ENCODE measurements at regions not wholly inside any gene's neighbourhood (a gene's known extent, or its start where the extent isn't known, plus 50 kb on each side); places are given as distances from the start of the nearest gene placed in this dataset.
"Not testable (repeated sequence)": the region's sequence is repeated elsewhere in the genome, so short reads cannot be mapped to it uniquely, and the experiment has no call there.

GRCh38 chr3:145906301-145906700, 254.7 kb downstream of the PLOD2 start:
- H3K9me3 Mint-ChIP-seq = no peaks in the 10 kb centered on the region
- no peak overlapping the region for H3K4me3 Mint-ChIP-seq
- DNase-seq (no peak), ATAC-seq (no peak)
- no peaks in the 10 kb centered on the region for H3K27me3 Mint-ChIP-seq (ENCODE audit: low read depth)
- no peaks in the 10 kb centered on the region for H3K36me3 Mint-ChIP-seq (ENCODE audit: insufficient read depth)
- no peaks in the 10 kb centered on the region for H3K4me1 Mint-ChIP-seq (ENCODE audit: low read depth)

GRCh38 chr3:145906755-145907154, 254.2 kb downstream of the PLOD2 start:
- no peak for DNase-seq
- ATAC-seq = no peak
- H3K27me3 Mint-ChIP-seq (ENCODE audit: low read depth) = no peaks in the 10 kb centered on the region
- H3K4me1 Mint-ChIP-seq (ENCODE audit: low read depth) = no peaks in the 10 kb centered on the region
- H3K9me3 Mint-ChIP-seq = no peaks in the 10 kb centered on the region
- H3K4me3 Mint-ChIP-seq = no peak overlapping the region
- no peaks in the 10 kb centered on the region for H3K36me3 Mint-ChIP-seq (ENCODE audit: insufficient read depth)

- Mint-ChIP-seq H3K9me3 (no peaks in the 10 kb centered on the region), H3K36me3 (ENCODE audit: insufficient read depth) (no peaks in the 10 kb centered on the region), H3K4me1 (ENCODE audit: low read depth) (no peaks in the 10 kb centered on the region), H3K4me3 (no peak overlapping the region), H3K27me3 (ENCODE audit: low read depth) (no peaks in the 10 kb centered on the region)
- ATAC-seq = no peak
- no peak for DNase-seq
Measured at GRCh38 chr3:145911016-145911415, 250.0 kb downstream of the PLOD2 start.

GRCh38 chr3:145915787-145916186, 245.2 kb downstream of the PLOD2 start:
- ATAC-seq (no peak), DNase-seq (no peak)
- Mint-ChIP-seq H3K4me1 (ENCODE audit: low read depth) (no peaks in the 10 kb centered on the region), H3K4me3 (no peak overlapping the region), H3K36me3 (ENCODE audit: insufficient read depth) (no peaks in the 10 kb centered on the region), H3K27me3 (ENCODE audit: low read depth) (no peaks in the 10 kb centered on the region), H3K9me3 (peaks cover 4% of the 10 kb centered on the region)

- H3K36me3 Mint-ChIP-seq (ENCODE audit: insufficient read depth); ATAC-seq; H3K27me3 Mint-ChIP-seq (ENCODE audit: low read depth); DNase-seq; H3K4me1 Mint-ChIP-seq (ENCODE audit: low read depth); H3K4me3 Mint-ChIP-seq: not testable (repeated sequence)
- H3K9me3 Mint-ChIP-seq = peaks cover 13% of the 10 kb centered on the region
Measured at GRCh38 chr3:145927736-145928135, 233.2 kb downstream of the PLOD2 start.

GRCh38 chr3:145936971-145937370, 224.0 kb downstream of the PLOD2 start:
- ATAC-seq (no peak), DNase-seq (no peak)
- no peak overlapping the region for H3K4me3 Mint-ChIP-seq
- no peaks in the 10 kb centered on the region for H3K36me3 Mint-ChIP-seq (ENCODE audit: insufficient read depth)
- H3K4me1 Mint-ChIP-seq (ENCODE audit: low read depth) = no peaks in the 10 kb centered on the region
- H3K27me3 Mint-ChIP-seq (ENCODE audit: low read depth) = no peaks in the 10 kb centered on the region
- H3K9me3 Mint-ChIP-seq = no peaks in the 10 kb centered on the region

- H3K9me3 Mint-ChIP-seq = no peaks in the 10 kb centered on the region
- ATAC-seq (no peak), DNase-seq (no peak)
- H3K27me3 Mint-ChIP-seq (ENCODE audit: low read depth) = no peaks in the 10 kb centered on the region
- no peaks in the 10 kb centered on the region for H3K4me1 Mint-ChIP-seq (ENCODE audit: low read depth)
- H3K36me3 Mint-ChIP-seq (ENCODE audit: insufficient read depth) = no peaks in the 10 kb centered on the region
- no peak overlapping the region for H3K4me3 Mint-ChIP-seq
Measured at GRCh38 chr3:145939431-145939830, 221.6 kb downstream of the PLOD2 start.

- peaks cover 2% of the 10 kb centered on the region for H3K9me3 Mint-ChIP-seq
- no peaks in the 10 kb centered on the region for H3K4me1 Mint-ChIP-seq (ENCODE audit: low read depth)
- DNase-seq (no peak), ATAC-seq (no peak)
- H3K27me3 Mint-ChIP-seq (ENCODE audit: low read depth) = no peaks in the 10 kb centered on the region
- H3K36me3 Mint-ChIP-seq (ENCODE audit: insufficient read depth) = no peaks in the 10 kb centered on the region
- H3K4me3 Mint-ChIP-seq = no peak overlapping the region
Measured at GRCh38 chr3:145942052-145942451, 218.9 kb downstream of the PLOD2 start.

GRCh38 chr3:145943952-145944351, 217.0 kb downstream of the PLOD2 start:
- ATAC-seq (no peak), DNase-seq (no peak)
- H3K9me3 Mint-ChIP-seq = peaks cover 4% of the 10 kb centered on the region
- no peaks in the 10 kb centered on the region for H3K27me3 Mint-ChIP-seq (ENCODE audit: low read depth)
- no peak overlapping the region for H3K4me3 Mint-ChIP-seq
- H3K4me1 Mint-ChIP-seq (ENCODE audit: low read depth) = no peaks in the 10 kb centered on the region
- H3K36me3 Mint-ChIP-seq (ENCODE audit: insufficient read depth) = no peaks in the 10 kb centered on the region

GRCh38 chr3:145951441-145951840, 209.5 kb downstream of the PLOD2 start:
- Mint-ChIP-seq H3K4me3 (no peak overlapping the region), H3K36me3 (ENCODE audit: insufficient read depth) (no peaks in the 10 kb centered on the region), H3K27me3 (ENCODE audit: low read depth) (no peaks in the 10 kb centered on the region), H3K4me1 (ENCODE audit: low read depth) (no peaks in the 10 kb centered on the region), H3K9me3 (peaks cover 4% of the 10 kb centered on the region)
- ATAC-seq (no peak), DNase-seq (no peak)

- Mint-ChIP-seq H3K4me1 (ENCODE audit: low read depth) (no peaks in the 10 kb centered on the region), H3K36me3 (ENCODE audit: insufficient read depth) (no peaks in the 10 kb centered on the region), H3K9me3 (no peaks in the 10 kb centered on the region), H3K27me3 (ENCODE audit: low read depth) (no peaks in the 10 kb centered on the region), H3K4me3 (no peak overlapping the region)
- ATAC-seq = no peak
- DNase-seq = no peak
Measured at GRCh38 chr3:145952536-145952935, 208.4 kb downstream of the PLOD2 start.

GRCh38 chr3:145953316-145953715, 207.7 kb downstream of the PLOD2 start:
- H3K27me3 Mint-ChIP-seq (ENCODE audit: low read depth) = no peaks in the 10 kb centered on the region
- no peaks in the 10 kb centered on the region for H3K4me1 Mint-ChIP-seq (ENCODE audit: low read depth)
- no peaks in the 10 kb centered on the region for H3K36me3 Mint-ChIP-seq (ENCODE audit: insufficient read depth)
- H3K9me3 Mint-ChIP-seq = no peaks in the 10 kb centered on the region
- DNase-seq (no peak), ATAC-seq (no peak)
- H3K4me3 Mint-ChIP-seq = no peak overlapping the region

- H3K9me3 Mint-ChIP-seq = no peaks in the 10 kb centered on the region
- no peaks in the 10 kb centered on the region for H3K4me1 Mint-ChIP-seq (ENCODE audit: low read depth)
- ATAC-seq (no peak), DNase-seq (no peak)
- no peak overlapping the region for H3K4me3 Mint-ChIP-seq
- no peaks in the 10 kb centered on the region for H3K27me3 Mint-ChIP-seq (ENCODE audit: low read depth)
- H3K36me3 Mint-ChIP-seq (ENCODE audit: insufficient read depth) = no peaks in the 10 kb centered on the region
Measured at GRCh38 chr3:145959457-145960088, 201.4 kb downstream of the PLOD2 start.

- ATAC-seq (no peak), DNase-seq (no peak)
- H3K27me3 Mint-ChIP-seq (ENCODE audit: low read depth) = no peaks in the 10 kb centered on the region
- peaks cover 3% of the 10 kb centered on the region for H3K9me3 Mint-ChIP-seq
- H3K36me3 Mint-ChIP-seq (ENCODE audit: insufficient read depth) = no peaks in the 10 kb centered on the region
- no peak overlapping the region for H3K4me3 Mint-ChIP-seq
- H3K4me1 Mint-ChIP-seq (ENCODE audit: low read depth) = no peaks in the 10 kb centered on the region
Measured at GRCh38 chr3:145963111-145963510, 197.9 kb downstream of the PLOD2 start.

GRCh38 chr3:145967043-145967442, 193.9 kb downstream of the PLOD2 start:
- Mint-ChIP-seq H3K9me3 (peaks cover 3% of the 10 kb centered on the region), H3K36me3 (ENCODE audit: insufficient read depth) (no peaks in the 10 kb centered on the region), H3K4me1 (ENCODE audit: low read depth) (no peaks in the 10 kb centered on the region), H3K4me3 (no peak overlapping the region), H3K27me3 (ENCODE audit: low read depth) (no peaks in the 10 kb centered on the region)
- DNase-seq (no peak), ATAC-seq (no peak)

GRCh38 chr3:145971186-145971585, 189.8 kb downstream of the PLOD2 start:
- Mint-ChIP-seq H3K27me3 (ENCODE audit: low read depth) (no peaks in the 10 kb centered on the region), H3K36me3 (ENCODE audit: insufficient read depth) (no peaks in the 10 kb centered on the region), H3K4me3 (no peak overlapping the region), H3K9me3 (no peaks in the 10 kb centered on the region), H3K4me1 (ENCODE audit: low read depth) (no peaks in the 10 kb centered on the region)
- DNase-seq = no peak
- ATAC-seq = no peak

Data from activated T-cell treated with anti-CD3 and anti-CD28 coated beads, Interleukin-2, amount 50 U/mL, for 4 hours (primary cell).